ENCODE measurements at regions not wholly inside any gene's neighbourhood (a gene's known extent, or its start where the extent isn't known, plus 50 kb on each side); places are given as distances from the start of the nearest gene placed in this dataset.

DNA sequence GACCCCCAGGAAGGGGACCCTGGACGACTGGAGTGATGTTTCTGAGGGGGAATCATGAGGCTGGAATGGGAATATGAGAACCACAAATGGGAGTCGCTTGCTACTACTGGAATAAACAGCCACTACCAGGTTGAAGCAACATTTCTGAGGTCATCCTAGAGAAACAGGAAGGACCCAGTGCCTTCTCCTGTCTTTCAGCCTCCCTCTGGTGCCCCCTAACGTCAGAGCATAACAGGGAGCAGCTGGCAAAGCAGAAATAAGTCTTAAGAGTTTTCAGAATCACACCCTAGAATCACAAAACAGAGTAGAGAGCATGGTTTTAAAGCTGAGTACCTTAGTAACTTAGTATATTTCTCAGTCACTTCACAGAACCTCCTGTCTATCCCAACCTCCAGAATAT lies 347.8 kb upstream of the PITX2 start:
- Mint-ChIP-seq H3K27me3 (ENCODE audit: insufficient read depth, unreplicated experiment) (no peaks in the 10 kb centered on the region), H3K27ac (ENCODE audit: unreplicated experiment) (no peak overlapping the region), H3K4me1 (ENCODE audit: low read depth, unreplicated experiment) (no peaks in the 10 kb centered on the region), H3K4me3 (ENCODE audit: unreplicated experiment) (no peak overlapping the region), H3K9me3 (ENCODE audit: unreplicated experiment) (no peaks in the 10 kb centered on the region), H3K36me3 (ENCODE audit: insufficient read depth, unreplicated experiment) (no peaks in the 10 kb centered on the region)
- peak; percentile 76 to 85 for TF ChIP-seq CTCF (IDR thresholded peaks at IDR 0.05; ENCODE audit: insufficient read depth in 1 of 2, low read depth in 1 of 2, low read length in 1 of 2, severe bottlenecking in 1 of 2, unreplicated experiment in 1 of 2)
- Histone ChIP-seq H3K4me3 (ENCODE audit: low read depth, low read length) (no peak overlapping the region), H3K27me3 (replicated peaks; ENCODE audit: control insufficient read depth, insufficient read depth, low read length) (no peaks in the 10 kb centered on the region), H3K36me3 (ENCODE audit: control insufficient read depth, insufficient read depth, low read length) (no peaks in the 10 kb centered on the region), H3K9me3 (no peaks in the 10 kb centered on the region), H3K4me1 (0 out of 2 replicates have a peak, but pooled peaks cover 3% of the 10 kb centered on the region)
- no TSS peak for BruUV-seq (replicated peaks)
- ChIA-PET CTCF (interaction anchor here (0.6 to 1.5 kb wide), 3 partner anchors 144 to 359 kb away, joined by 3 to 4 read pairs (median 3); no protein-coding TSS in a partner anchor), POLR2A (no interaction called here)
- intact Hi-C loops (cut with micrococcal nuclease; ENCODE audit: unreplicated experiment) = loop anchor here (1.0 to 10.0 kb wide), 9 partner anchors 294 to 972 kb away; no protein-coding TSS in a partner anchor
- peak; percentile 79 to 85 for DNase-seq

DNA sequence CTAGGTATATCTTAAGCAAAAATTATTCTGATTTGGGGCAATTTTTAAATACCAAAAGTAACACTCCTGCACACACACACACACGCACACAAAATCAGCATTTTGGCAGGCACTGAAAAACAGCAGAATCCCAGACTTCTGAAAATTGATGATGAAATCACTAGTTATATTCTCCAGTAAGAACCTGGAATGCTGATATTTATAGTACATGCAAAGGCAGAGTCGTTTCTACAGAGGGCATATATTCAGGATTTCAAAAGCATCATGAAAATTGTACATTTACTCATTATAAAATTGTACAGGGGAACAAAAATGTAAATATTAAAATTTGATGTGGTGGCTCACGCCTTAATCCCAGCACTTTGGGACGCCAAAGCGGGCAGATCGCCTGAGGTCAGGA lies 352.5 kb upstream of the PITX2 start:
- Histone ChIP-seq H3K9me3 (no peaks in the 10 kb centered on the region), H3K4me3 (ENCODE audit: low read depth, low read length) (no peak overlapping the region), H3K36me3 (ENCODE audit: control insufficient read depth, insufficient read depth, low read length) (no peaks in the 10 kb centered on the region), H3K4me1 (0 out of 2 replicates have a peak, but pooled peaks cover 2% of the 10 kb centered on the region), H3K27me3 (replicated peaks; ENCODE audit: control insufficient read depth, insufficient read depth, low read length) (no peaks in the 10 kb centered on the region)
- no TSS peak for BruUV-seq (replicated peaks)
- Mint-ChIP-seq H3K9me3 (ENCODE audit: unreplicated experiment) (no peaks in the 10 kb centered on the region), H3K36me3 (ENCODE audit: insufficient read depth, unreplicated experiment) (no peaks in the 10 kb centered on the region), H3K4me1 (ENCODE audit: low read depth, unreplicated experiment) (no peaks in the 10 kb centered on the region), H3K27ac (ENCODE audit: unreplicated experiment) (no peak overlapping the region), H3K27me3 (ENCODE audit: insufficient read depth, unreplicated experiment) (no peaks in the 10 kb centered on the region), H3K4me3 (ENCODE audit: unreplicated experiment) (no peak overlapping the region)
- ChIA-PET CTCF (no interaction called here), POLR2A (no interaction called here)
- intact Hi-C loops (cut with micrococcal nuclease; ENCODE audit: unreplicated experiment) = loop anchor here (10.0 kb wide), 2 partner anchors 289 to 499 kb away; no protein-coding TSS in a partner anchor
- no peak for TF ChIP-seq CTCF (IDR thresholded peaks at IDR 0.05; ENCODE audit: insufficient read depth in 1 of 2, low read depth in 1 of 2, low read length in 1 of 2, severe bottlenecking in 1 of 2, unreplicated experiment in 1 of 2)
- DNase-seq = no peak

GRCh38 chr4:110977554-110977953 lies 354.7 kb upstream of the PITX2 start:
- ChIA-PET CTCF (no interaction called here), POLR2A (no interaction called here)
- DNase-seq = no peak
- intact Hi-C loops (cut with micrococcal nuclease; ENCODE audit: unreplicated experiment) = loop anchor here (10.0 kb wide), 2 partner anchors 287 to 497 kb away; no protein-coding TSS in a partner anchor
- Histone ChIP-seq H3K4me3 (ENCODE audit: low read depth, low read length) (no peak overlapping the region), H3K4me1 (no peaks in the 10 kb centered on the region), H3K36me3 (ENCODE audit: control insufficient read depth, insufficient read depth, low read length) (no peaks in the 10 kb centered on the region), H3K9me3 (no peaks in the 10 kb centered on the region), H3K27me3 (replicated peaks; ENCODE audit: control insufficient read depth, insufficient read depth, low read length) (no peaks in the 10 kb centered on the region)
- no peak for TF ChIP-seq CTCF (IDR thresholded peaks at IDR 0.05; ENCODE audit: insufficient read depth in 1 of 2, low read depth in 1 of 2, low read length in 1 of 2, severe bottlenecking in 1 of 2, unreplicated experiment in 1 of 2)
- Mint-ChIP-seq H3K36me3 (ENCODE audit: insufficient read depth, unreplicated experiment) (no peaks in the 10 kb centered on the region), H3K27me3 (ENCODE audit: insufficient read depth, unreplicated experiment) (no peaks in the 10 kb centered on the region), H3K9me3 (ENCODE audit: unreplicated experiment) (no peaks in the 10 kb centered on the region), H3K4me3 (ENCODE audit: unreplicated experiment) (no peak overlapping the region), H3K27ac (ENCODE audit: unreplicated experiment) (no peak overlapping the region), H3K4me1 (ENCODE audit: low read depth, unreplicated experiment) (no peaks in the 10 kb centered on the region)
- BruUV-seq (replicated peaks) = no TSS peak
